ENCODE measurements at regions not wholly inside any gene's neighbourhood (a gene's known extent, or its start where the extent isn't known, plus 50 kb on each side); places are given as distances from the start of the nearest gene placed in this dataset.
"Not testable (repeated sequence)": the region's sequence is repeated elsewhere in the genome, so short reads cannot be mapped to it uniquely, and the experiment has no call there.

GRCh38 chr4:34323549-34324320 lies 1920.6 kb downstream of the ARAP2 start:
- no peak for DNase-seq
- H3K36me3 ChIP-seq = no peaks in the 10 kb centered on the region
- no peaks in the 10 kb centered on the region for H3K4me1 ChIP-seq
- TF ChIP-seq, protein P1, sequence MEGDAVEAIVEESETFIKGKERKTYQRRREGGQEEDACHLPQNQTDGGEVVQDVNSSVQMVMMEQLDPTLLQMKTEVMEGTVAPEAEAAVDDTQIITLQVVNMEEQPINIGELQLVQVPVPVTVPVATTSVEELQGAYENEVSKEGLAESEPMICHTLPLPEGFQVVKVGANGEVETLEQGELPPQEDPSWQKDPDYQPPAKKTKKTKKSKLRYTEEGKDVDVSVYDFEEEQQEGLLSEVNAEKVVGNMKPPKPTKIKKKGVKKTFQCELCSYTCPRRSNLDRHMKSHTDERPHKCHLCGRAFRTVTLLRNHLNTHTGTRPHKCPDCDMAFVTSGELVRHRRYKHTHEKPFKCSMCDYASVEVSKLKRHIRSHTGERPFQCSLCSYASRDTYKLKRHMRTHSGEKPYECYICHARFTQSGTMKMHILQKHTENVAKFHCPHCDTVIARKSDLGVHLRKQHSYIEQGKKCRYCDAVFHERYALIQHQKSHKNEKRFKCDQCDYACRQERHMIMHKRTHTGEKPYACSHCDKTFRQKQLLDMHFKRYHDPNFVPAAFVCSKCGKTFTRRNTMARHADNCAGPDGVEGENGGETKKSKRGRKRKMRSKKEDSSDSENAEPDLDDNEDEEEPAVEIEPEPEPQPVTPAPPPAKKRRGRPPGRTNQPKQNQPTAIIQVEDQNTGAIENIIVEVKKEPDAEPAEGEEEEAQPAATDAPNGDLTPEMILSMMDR (IDR thresholded peaks at IDR 0.05) = no peak
- no peaks in the 10 kb centered on the region for H3K9me3 ChIP-seq
- H3K27me3 ChIP-seq = no peaks in the 10 kb centered on the region
- no peak overlapping the region for H3K27ac ChIP-seq
- H3K4me3 ChIP-seq = no peak overlapping the region
- no peak for ATAC-seq
- intact Hi-C loops (cut with DNase I) = no loop called here

GRCh38 chr4:34328939-34329338 lies 1915.4 kb downstream of the ARAP2 start:
- no peaks in the 10 kb centered on the region for H3K36me3 ChIP-seq
- DNase-seq (no peak), ATAC-seq (no peak)
- intact Hi-C loops (cut with DNase I) = no loop called here
- TF ChIP-seq, protein P1 (IDR thresholded peaks at IDR 0.05) = no peak
- H3K4me3 ChIP-seq = no peak overlapping the region
- H3K4me1 ChIP-seq = no peaks in the 10 kb centered on the region
- no peaks in the 10 kb centered on the region for H3K9me3 ChIP-seq
- H3K27ac ChIP-seq = no peak overlapping the region
- H3K27me3 ChIP-seq = no peaks in the 10 kb centered on the region

DNA sequence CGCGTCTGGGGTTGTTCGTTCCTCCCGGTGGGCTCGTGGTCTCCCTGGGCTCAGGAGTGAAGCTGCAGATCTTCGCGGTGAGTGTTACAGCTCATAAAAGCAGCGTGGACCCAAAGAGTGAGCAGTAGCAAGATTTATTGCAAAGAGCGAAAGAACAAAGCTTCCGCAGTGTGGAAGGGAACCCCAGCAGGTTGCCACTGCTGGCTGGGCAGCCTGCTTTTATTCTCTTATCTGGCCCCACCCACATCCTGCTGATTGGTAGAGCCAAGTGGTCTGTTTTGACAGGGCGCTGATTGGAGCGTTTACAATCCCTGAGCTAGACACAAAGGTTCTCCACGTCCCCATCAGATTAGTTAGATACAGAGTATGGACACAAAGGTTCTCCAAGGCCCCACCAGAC lies 1909.2 kb downstream of the ARAP2 start:
- H3K27ac ChIP-seq = not testable (repeated sequence)

GRCh38 chr4:34335556-34335955 lies 1908.8 kb downstream of the ARAP2 start:
- ATAC-seq; DNase-seq; H3K9me3 ChIP-seq; intact Hi-C loops (cut with DNase I); H3K4me3 ChIP-seq; H3K4me1 ChIP-seq; H3K27me3 ChIP-seq; H3K36me3 ChIP-seq; H3K27ac ChIP-seq: not testable (repeated sequence)

More for the DNA sequence above, 1909.2 kb downstream of the ARAP2 start:
- H3K4me1 ChIP-seq; H3K4me3 ChIP-seq; intact Hi-C loops (cut with DNase I); H3K27me3 ChIP-seq; DNase-seq; ATAC-seq; H3K9me3 ChIP-seq; H3K36me3 ChIP-seq: not testable (repeated sequence)

GRCh38 chr4:34362654-34363053 lies 1881.7 kb downstream of the ARAP2 start:
- TF ChIP-seq, protein P1 (IDR thresholded peaks at IDR 0.05) = no peak
- H3K27me3 ChIP-seq = no peaks in the 10 kb centered on the region
- H3K9me3 ChIP-seq = no peaks in the 10 kb centered on the region
- no peak overlapping the region for H3K27ac ChIP-seq
- no peaks in the 10 kb centered on the region for H3K36me3 ChIP-seq
- intact Hi-C loops (cut with DNase I) = no loop called here
- no peaks in the 10 kb centered on the region for H3K4me1 ChIP-seq
- no peak for DNase-seq
- ATAC-seq = no peak
- no peak overlapping the region for H3K4me3 ChIP-seq

- intact Hi-C loops (cut with DNase I) = no loop called here
- DNase-seq (no peak), ATAC-seq (no peak)
- Histone ChIP-seq H3K27ac (no peak overlapping the region), H3K4me1 (no peaks in the 10 kb centered on the region), H3K36me3 (no peaks in the 10 kb centered on the region), H3K4me3 (no peak overlapping the region), H3K9me3 (no peaks in the 10 kb centered on the region), H3K27me3 (no peaks in the 10 kb centered on the region)
- TF ChIP-seq, protein P1 (IDR thresholded peaks at IDR 0.05) = no peak
Measured at GRCh38 chr4:34363842-34364241, 1880.5 kb downstream of the ARAP2 start.

- DNase-seq (no peak), ATAC-seq (no peak)
- Histone ChIP-seq H3K27me3 (no peaks in the 10 kb centered on the region), H3K4me3 (no peak overlapping the region), H3K36me3 (no peaks in the 10 kb centered on the region), H3K4me1 (no peaks in the 10 kb centered on the region), H3K9me3 (no peaks in the 10 kb centered on the region), H3K27ac (no peak overlapping the region)
- TF ChIP-seq, protein P1 (IDR thresholded peaks at IDR 0.05) = no peak
- intact Hi-C loops (cut with DNase I) = no loop called here
Measured at GRCh38 chr4:34365946-34366345, 1878.4 kb downstream of the ARAP2 start.
